Activated naive CD4-positive, alpha-beta T cell treated with anti-CD3 and anti-CD28 coated beads, Interleukin-2, amount 50 U/mL, for 16 hours (primary cell): ENCODE measurements at regions not wholly inside any gene's neighbourhood (a gene's known extent, or its start where the extent isn't known, plus 50 kb on each side); places are given as distances from the start of the nearest gene placed in this dataset.

Source experiments
- DNase-seq: peaks from one replicate; pipeline ENCODE4 v3.0.0-alpha.2; 2020

GRCh38 chr3:151935446-151935845, 62.0 kb downstream of the SUCNR1 start:
- no peak for DNase-seq

GRCh38 chr3:151940481-151940880, 67.0 kb downstream of the SUCNR1 start:
- DNase-seq: no peak

- DNase-seq: no peak
These were observed 70.1 kb downstream of the SUCNR1 start for GRCh38 chr3:151943539-151943938.

GRCh38 chr3:151944356-151944755, 70.9 kb downstream of the SUCNR1 start:
- no peak for DNase-seq

- DNase-seq: no peak
These were observed 73.2 kb downstream of the SUCNR1 start for GRCh38 chr3:151946606-151947005.

GRCh38 chr3:151949706-151950105, 76.3 kb downstream of the SUCNR1 start:
- no peak for DNase-seq

GRCh38 chr3:151955356-151955755, 81.9 kb downstream of the SUCNR1 start:
- no peak for DNase-seq

GRCh38 chr3:151960961-151961580, 87.6 kb downstream of the SUCNR1 start:
- DNase-seq: no peak

- DNase-seq: no peak
These were observed 88.9 kb downstream of the SUCNR1 start for GRCh38 chr3:151962352-151962751.

- no peak for DNase-seq
These were observed 89.5 kb downstream of the SUCNR1 start for GRCh38 chr3:151962912-151963311.

GRCh38 chr3:151964743-151965142, 91.3 kb downstream of the SUCNR1 start:
- DNase-seq: no peak

GRCh38 chr3:151969026-151969642, 95.7 kb downstream of the SUCNR1 start:
- no peak for DNase-seq

- no peak for DNase-seq
These were observed 98.6 kb downstream of the SUCNR1 start for GRCh38 chr3:151971814-151972579.

- no peak for DNase-seq
These were observed 100.6 kb downstream of the SUCNR1 start for GRCh38 chr3:151974067-151974466.

GRCh38 chr3:151976211-151977050, 103.0 kb downstream of the SUCNR1 start:
- no peak for DNase-seq

GRCh38 chr3:151979906-151980305, 106.5 kb downstream of the SUCNR1 start:
- DNase-seq: no peak

- no peak for DNase-seq
These were observed 110.1 kb downstream of the SUCNR1 start for GRCh38 chr3:151983538-151983937.

GRCh38 chr3:151985787-151986430, 112.5 kb downstream of the SUCNR1 start:
- DNase-seq: no peak

- no peak for DNase-seq
These were observed 114.5 kb downstream of the SUCNR1 start for GRCh38 chr3:151987893-151988292.

GRCh38 chr3:151989621-151990020, 116.2 kb downstream of the SUCNR1 start:
- no peak for DNase-seq

- no peak for DNase-seq
These were observed 117.4 kb downstream of the SUCNR1 start for GRCh38 chr3:151990696-151991376.
